ENCODE measurements at regions not wholly inside any gene's neighbourhood (a gene's known extent, or its start where the extent isn't known, plus 50 kb on each side); places are given as distances from the start of the nearest gene placed in this dataset.
A peak's percentile ranks its signal among the peaks of the same experiment; 100 is the strongest.

DNA sequence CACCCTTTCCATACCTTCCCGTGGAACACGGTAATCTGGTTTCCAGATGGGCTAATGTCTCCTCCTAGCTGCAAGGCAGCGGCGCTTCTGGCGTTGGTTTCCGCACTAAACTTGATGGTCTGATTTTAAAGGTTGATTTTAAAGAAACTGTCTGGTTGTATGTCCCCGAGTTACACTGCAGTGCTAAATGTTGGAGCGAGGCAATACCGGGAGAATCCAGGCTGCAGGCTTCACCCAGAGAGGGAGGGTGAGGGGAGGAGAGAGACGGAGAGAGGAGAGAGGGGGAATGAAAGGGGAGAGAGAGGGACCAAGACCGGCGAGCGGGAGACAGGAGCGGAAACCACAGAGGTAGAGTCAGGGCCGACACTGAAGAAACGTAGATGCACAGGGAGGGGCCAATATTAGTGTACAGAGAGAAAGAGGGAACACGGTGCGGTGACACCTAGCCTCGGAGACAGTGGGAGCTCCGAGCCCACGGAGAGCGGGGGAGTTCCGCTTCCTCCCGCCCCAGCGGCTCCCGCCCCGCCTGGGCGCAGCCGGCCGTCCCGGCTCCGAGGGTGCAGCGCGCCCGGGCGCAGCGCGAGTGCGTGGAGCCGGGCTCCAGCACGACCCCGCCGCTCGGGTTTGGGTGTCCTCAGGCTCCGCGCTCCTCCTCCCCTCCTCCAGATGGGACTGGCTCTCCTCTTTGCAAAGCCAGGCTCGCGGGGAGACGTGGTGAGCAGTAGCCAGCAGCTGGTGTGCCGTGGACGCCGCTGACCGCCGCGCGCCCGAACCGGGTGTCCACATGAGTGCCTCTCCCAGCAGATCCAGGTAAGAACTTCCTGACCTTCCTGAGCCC, 71.9 kb upstream of the GRAMD1B start:
- ChIA-PET CTCF (interaction anchor here (0.6 to 1.8 kb wide), 3 partner anchors 16 to 120 kb away, joined by 3 to 4 read pairs (median 3); no protein-coding TSS in a partner anchor), POLR2A (no interaction called here)
- no peaks in the 10 kb centered on the region for H3K9me3 ChIP-seq
- WGBS (ENCODE audit: missing lambda C conversion rate): 11% methylated on average over 28 of the region's 58 CpGs
- no peaks in the 10 kb centered on the region for H3K4me1 ChIP-seq
- H3K4me3 ChIP-seq: peak overlapping the region; percentile 43
- ATAC-seq (peak; percentile 77 to 89), FAIRE-seq (no peak), DNase-seq (ENCODE audit: low read depth in 1 of 2, low spot score in 1 of 2) (peak in 1 of 2 experiments; percentile 10)
- H3K4me2 ChIP-seq: peak overlapping the region; percentile 88
- TF ChIP-seq ZSCAN20 (CRISPR knock-in tag; IDR thresholded peaks at IDR 0.05): no peak
- TF ChIP-seq CHD4 (IDR thresholded peaks at IDR 0.05; ENCODE audit: borderline replicate concordance): no peak
- H3K27ac ChIP-seq: peak overlapping the region in 1 of 2 experiments; percentile 32; a peak in 2 of 6 replicates

DNA sequence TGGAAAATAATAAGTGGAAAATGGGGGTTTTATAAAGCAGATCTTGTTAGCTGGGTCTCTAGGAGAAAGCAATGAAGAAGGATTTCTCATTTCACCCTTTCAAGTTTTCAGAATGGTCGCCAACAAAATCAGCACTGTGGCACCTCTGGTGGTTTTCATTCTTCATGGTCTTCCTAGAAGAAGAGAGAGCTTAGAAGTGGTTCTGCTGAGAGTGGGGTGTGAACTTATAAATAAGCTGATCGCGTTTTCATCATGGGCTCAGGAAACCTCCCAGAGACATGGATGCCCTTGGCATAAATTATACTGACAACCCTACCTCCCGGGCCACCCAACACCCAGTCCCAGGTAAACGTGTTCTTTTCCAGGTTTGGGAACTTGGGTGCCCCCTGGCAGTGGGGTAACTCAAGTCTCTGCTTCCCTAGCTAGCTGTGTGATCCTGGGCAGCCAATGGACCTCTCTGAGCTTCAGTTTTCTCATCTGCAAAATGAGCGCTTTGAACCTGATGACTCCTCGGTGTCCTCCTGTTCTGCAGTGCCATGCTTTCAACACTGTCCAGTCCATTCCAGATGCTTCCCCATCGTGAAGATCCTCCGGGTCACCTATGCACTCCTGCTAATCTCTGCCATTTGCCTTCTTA, 72.6 kb upstream of the GRAMD1B start:
- Histone ChIP-seq H3K4me3 (peak overlapping the region; percentile 43; the same call in 1 of the 3 replicates), H3K27ac (no peak overlapping the region), H3K9me3 (no peaks in the 10 kb centered on the region), H3K4me2 (peak overlapping the region; percentile 88), H3K4me1 (no peaks in the 10 kb centered on the region)
- ATAC-seq (peak in 1 of 2 experiments; percentile 45; a peak in 1 of 6 replicates), FAIRE-seq (no peak), DNase-seq (ENCODE audit: low read depth in 1 of 2, low spot score in 1 of 2) (no peak)
- no peak for TF ChIP-seq RNF2 (IDR thresholded peaks at IDR 0.05; ENCODE audit: borderline replicate concordance, low read depth)
- no peak for TF ChIP-seq POLR2A (IDR thresholded peaks at IDR 0.05; ENCODE audit: low read length)
- no peak for TF ChIP-seq CBX8 (IDR thresholded peaks at IDR 0.05)
- TF ChIP-seq, protein P1, sequence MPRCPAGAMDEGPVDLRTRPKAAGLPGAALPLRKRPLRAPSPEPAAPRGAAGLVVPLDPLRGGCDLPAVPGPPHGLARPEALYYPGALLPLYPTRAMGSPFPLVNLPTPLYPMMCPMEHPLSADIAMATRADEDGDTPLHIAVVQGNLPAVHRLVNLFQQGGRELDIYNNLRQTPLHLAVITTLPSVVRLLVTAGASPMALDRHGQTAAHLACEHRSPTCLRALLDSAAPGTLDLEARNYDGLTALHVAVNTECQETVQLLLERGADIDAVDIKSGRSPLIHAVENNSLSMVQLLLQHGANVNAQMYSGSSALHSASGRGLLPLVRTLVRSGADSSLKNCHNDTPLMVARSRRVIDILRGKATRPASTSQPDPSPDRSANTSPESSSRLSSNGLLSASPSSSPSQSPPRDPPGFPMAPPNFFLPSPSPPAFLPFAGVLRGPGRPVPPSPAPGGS (IDR thresholded peaks at IDR 0.05): no peak
- no peak for TF ChIP-seq JUN (IDR thresholded peaks at IDR 0.05)
- TF ChIP-seq TP53 (CRISPR knock-in tag; IDR thresholded peaks at IDR 0.05): no peak
- no peak for TF ChIP-seq TFCP2L1 (CRISPR knock-in tag; IDR thresholded peaks at IDR 0.05)
- TF ChIP-seq NPAS2 (CRISPR knock-in tag; IDR thresholded peaks at IDR 0.05; ENCODE audit: borderline replicate concordance): no peak
- TF ChIP-seq SREBF2 (IDR thresholded peaks at IDR 0.05): no peak
- ChIA-PET CTCF (interaction anchor here (0.6 to 1.0 kb wide), 3 partner anchors 15 to 95 kb away, joined by 3 read pairs; no protein-coding TSS in a partner anchor), POLR2A (no interaction called here)
- 54% methylated on average over 9 of the region's 9 CpGs for WGBS (ENCODE audit: missing lambda C conversion rate)

DNA sequence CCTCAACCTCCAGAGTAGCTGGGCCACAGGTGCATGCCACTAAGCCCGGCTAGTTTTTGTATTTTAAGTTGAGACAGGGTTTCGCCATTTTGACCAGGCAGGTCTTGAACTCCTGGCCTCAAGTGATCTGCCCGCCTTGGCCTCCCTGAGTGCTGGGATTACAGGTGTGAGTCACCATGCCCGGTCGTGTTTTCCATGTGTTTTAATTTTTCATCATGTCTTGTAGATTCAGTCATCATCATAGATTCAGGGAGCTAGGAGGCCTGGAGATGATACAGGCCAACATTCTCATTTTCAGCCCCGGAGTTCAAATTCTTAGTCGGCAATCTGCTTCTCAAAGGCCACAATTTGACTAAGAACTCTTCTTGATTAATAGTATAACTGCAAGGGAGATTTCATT, 73.5 kb upstream of the GRAMD1B start:
- no peak for ATAC-seq
- TF ChIP-seq KDM1A (IDR thresholded peaks at IDR 0.05; ENCODE audit: low read depth) (no peak), HOXB13 (CRISPR knock-in tag; IDR thresholded peaks at IDR 0.05; ENCODE audit: low read depth) (no peak), ESRRA (IDR thresholded peaks at IDR 0.05; ENCODE audit: borderline replicate concordance, low read length) (no peak), EHF (CRISPR knock-in tag; IDR thresholded peaks at IDR 0.05) (no peak), SREBF2 (IDR thresholded peaks at IDR 0.05) (no peak), FOSL2 (IDR thresholded peaks at IDR 0.05) (no peak), FOSL2 (CRISPR knock-in tag; IDR thresholded peaks at IDR 0.05) (no peak), HDAC2 (IDR thresholded peaks at IDR 0.05) (no peak), CBX8 (IDR thresholded peaks at IDR 0.05) (no peak), MYC (IDR thresholded peaks at IDR 0.05; ENCODE audit: borderline replicate concordance, low read length) (no peak), ZC3H11A (IDR thresholded peaks at IDR 0.05) (no peak)
- TF ChIP-seq, protein P2, sequence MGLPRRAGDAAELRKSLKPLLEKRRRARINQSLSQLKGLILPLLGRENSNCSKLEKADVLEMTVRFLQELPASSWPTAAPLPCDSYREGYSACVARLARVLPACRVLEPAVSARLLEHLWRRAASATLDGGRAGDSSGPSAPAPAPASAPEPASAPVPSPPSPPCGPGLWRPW (IDR thresholded peaks at IDR 0.05): no peak
- TF ChIP-seq, protein P3, sequence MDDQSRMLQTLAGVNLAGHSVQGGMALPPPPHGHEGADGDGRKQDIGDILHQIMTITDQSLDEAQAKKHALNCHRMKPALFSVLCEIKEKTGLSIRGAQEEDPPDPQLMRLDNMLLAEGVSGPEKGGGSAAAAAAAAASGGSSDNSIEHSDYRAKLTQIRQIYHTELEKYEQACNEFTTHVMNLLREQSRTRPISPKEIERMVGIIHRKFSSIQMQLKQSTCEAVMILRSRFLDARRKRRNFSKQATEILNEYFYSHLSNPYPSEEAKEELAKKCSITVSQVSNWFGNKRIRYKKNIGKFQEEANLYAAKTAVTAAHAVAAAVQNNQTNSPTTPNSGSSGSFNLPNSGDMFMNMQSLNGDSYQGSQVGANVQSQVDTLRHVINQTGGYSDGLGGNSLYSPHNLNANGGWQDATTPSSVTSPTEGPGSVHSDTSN (IDR thresholded peaks at IDR 0.05): no peak
- TF ChIP-seq, protein P4, sequence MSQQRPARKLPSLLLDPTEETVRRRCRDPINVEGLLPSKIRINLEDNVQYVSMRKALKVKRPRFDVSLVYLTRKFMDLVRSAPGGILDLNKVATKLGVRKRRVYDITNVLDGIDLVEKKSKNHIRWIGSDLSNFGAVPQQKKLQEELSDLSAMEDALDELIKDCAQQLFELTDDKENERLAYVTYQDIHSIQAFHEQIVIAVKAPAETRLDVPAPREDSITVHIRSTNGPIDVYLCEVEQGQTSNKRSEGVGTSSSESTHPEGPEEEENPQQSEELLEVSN (IDR thresholded peaks at IDR 0.05; ENCODE audit: borderline replicate concordance, low read depth): no peak
- no peak overlapping the region for H3K4me3 ChIP-seq
- WGBS (ENCODE audit: missing lambda C conversion rate): 68% methylated on average over 7 of the region's 7 CpGs
- POLR2A ChIA-PET: no interaction called here
- no peak for FAIRE-seq
- no peak for DNase-seq (ENCODE audit: low read depth in 1 of 2, low spot score in 1 of 2)
- no peaks in the 10 kb centered on the region for H3K9me3 ChIP-seq
- no peak overlapping the region for H3K27ac ChIP-seq
- CTCF ChIA-PET: interaction anchor here (0.8 to 1.0 kb wide), 2 partner anchors 52 to 94 kb away, joined by 3 read pairs; no protein-coding TSS in a partner anchor
- no peak overlapping the region for H3K4me2 ChIP-seq
- H3K4me1 ChIP-seq: no peaks in the 10 kb centered on the region
